ENCODE measurements at regions not wholly inside any gene's neighbourhood (a gene's known extent, or its start where the extent isn't known, plus 50 kb on each side); places are given as distances from the start of the nearest gene placed in this dataset.

- Mint-ChIP-seq H3K4me1 (ENCODE audit: low read depth, unreplicated experiment) (no peaks in the 10 kb centered on the region), H3K27me3 (ENCODE audit: insufficient read depth, unreplicated experiment) (no peaks in the 10 kb centered on the region), H3K4me3 (ENCODE audit: unreplicated experiment) (no peak overlapping the region), H3K27ac (ENCODE audit: unreplicated experiment) (no peak overlapping the region), H3K9me3 (ENCODE audit: unreplicated experiment) (no peaks in the 10 kb centered on the region), H3K36me3 (ENCODE audit: insufficient read depth, unreplicated experiment) (no peaks in the 10 kb centered on the region)
- ChIA-PET CTCF (no interaction called here), POLR2A (no interaction called here)
- no peaks in the 10 kb centered on the region for H3K9me3 ChIP-seq
- peak in 1 of 2 experiments; percentile 23 for DNase-seq
- H3K4me3 ChIP-seq (ENCODE audit: low read depth, low read length) = no peak overlapping the region
- intact Hi-C loops (cut with micrococcal nuclease; ENCODE audit: unreplicated experiment) = no loop called here
- H3K36me3 ChIP-seq (ENCODE audit: control insufficient read depth, insufficient read depth, low read length) = no peaks in the 10 kb centered on the region
- no peaks in the 10 kb centered on the region for H3K4me1 ChIP-seq
- TF ChIP-seq CTCF (IDR thresholded peaks at IDR 0.05; ENCODE audit: insufficient read depth in 1 of 2, low read depth in 1 of 2, low read length in 1 of 2, severe bottlenecking in 1 of 2, unreplicated experiment in 1 of 2) = no peak
- H3K27me3 ChIP-seq (replicated peaks; ENCODE audit: control insufficient read depth, insufficient read depth, low read length) = no peaks in the 10 kb centered on the region
- no TSS peak for BruUV-seq (replicated peaks)
Measured at GRCh38 chr2:128498086-128498485, 179.4 kb upstream of the HS6ST1 start.

DNA sequence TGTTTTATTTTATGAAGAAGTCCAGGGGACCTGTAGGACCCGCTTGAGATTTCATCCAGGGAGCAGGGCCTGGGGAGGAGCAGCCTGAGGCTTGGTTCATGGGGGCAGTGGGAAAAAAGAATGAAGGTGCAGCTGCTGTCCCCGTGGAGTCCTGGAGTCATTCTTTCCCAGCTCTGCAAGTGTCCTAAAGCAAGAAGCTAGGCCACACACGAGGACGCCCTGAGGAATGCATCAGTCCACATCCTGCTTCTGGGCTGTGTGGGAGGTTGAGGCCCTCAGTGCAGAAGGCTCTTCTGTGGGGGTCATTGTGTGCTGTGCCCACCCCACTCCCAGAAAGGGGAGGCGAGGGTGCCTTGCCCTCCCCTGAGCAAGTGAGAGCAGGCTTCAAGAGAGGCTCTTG, 179.9 kb upstream of the HS6ST1 start:
- TF ChIP-seq CTCF (IDR thresholded peaks at IDR 0.05; ENCODE audit: insufficient read depth in 1 of 2, low read depth in 1 of 2, low read length in 1 of 2, severe bottlenecking in 1 of 2, unreplicated experiment in 1 of 2) = no peak
- H3K36me3 ChIP-seq (ENCODE audit: control insufficient read depth, insufficient read depth, low read length) = no peaks in the 10 kb centered on the region
- no peaks in the 10 kb centered on the region for H3K9me3 ChIP-seq
- DNase-seq = peak in 1 of 2 experiments; percentile 17
- BruUV-seq (replicated peaks) = no TSS peak
- H3K4me1 ChIP-seq = no peaks in the 10 kb centered on the region
- ChIA-PET POLR2A (no interaction called here), CTCF (no interaction called here)
- Mint-ChIP-seq H3K27ac (ENCODE audit: unreplicated experiment) (no peak overlapping the region), H3K36me3 (ENCODE audit: insufficient read depth, unreplicated experiment) (no peaks in the 10 kb centered on the region), H3K4me3 (ENCODE audit: unreplicated experiment) (no peak overlapping the region), H3K4me1 (ENCODE audit: low read depth, unreplicated experiment) (no peaks in the 10 kb centered on the region), H3K27me3 (ENCODE audit: insufficient read depth, unreplicated experiment) (no peaks in the 10 kb centered on the region), H3K9me3 (ENCODE audit: unreplicated experiment) (no peaks in the 10 kb centered on the region)
- intact Hi-C loops (cut with micrococcal nuclease; ENCODE audit: unreplicated experiment) = no loop called here
- no peak overlapping the region for H3K4me3 ChIP-seq (ENCODE audit: low read depth, low read length)
- no peaks in the 10 kb centered on the region for H3K27me3 ChIP-seq (replicated peaks; ENCODE audit: control insufficient read depth, insufficient read depth, low read length)

GRCh38 chr2:128499367-128500137, 180.9 kb upstream of the HS6ST1 start:
- H3K27me3 Mint-ChIP-seq (ENCODE audit: insufficient read depth, unreplicated experiment) = no peaks in the 10 kb centered on the region
- BruUV-seq (replicated peaks) = no TSS peak
- no peaks in the 10 kb centered on the region for H3K36me3 ChIP-seq (ENCODE audit: control insufficient read depth, insufficient read depth, low read length)
- no peaks in the 10 kb centered on the region for H3K4me1 Mint-ChIP-seq (ENCODE audit: low read depth, unreplicated experiment)
- H3K4me3 ChIP-seq (ENCODE audit: low read depth, low read length) = no peak overlapping the region
- H3K9me3 ChIP-seq = no peaks in the 10 kb centered on the region
- H3K9me3 Mint-ChIP-seq (ENCODE audit: unreplicated experiment) = no peaks in the 10 kb centered on the region
- POLR2A ChIA-PET = no interaction called here
- DNase-seq = no peak
- no peaks in the 10 kb centered on the region for H3K4me1 ChIP-seq
- CTCF ChIA-PET = no interaction called here
- TF ChIP-seq CTCF (IDR thresholded peaks at IDR 0.05; ENCODE audit: insufficient read depth in 1 of 2, low read depth in 1 of 2, low read length in 1 of 2, severe bottlenecking in 1 of 2, unreplicated experiment in 1 of 2) = no peak
- H3K4me3 Mint-ChIP-seq (ENCODE audit: unreplicated experiment) = no peak overlapping the region
- no peak overlapping the region for H3K27ac Mint-ChIP-seq (ENCODE audit: unreplicated experiment)
- no peaks in the 10 kb centered on the region for H3K36me3 Mint-ChIP-seq (ENCODE audit: insufficient read depth, unreplicated experiment)
- intact Hi-C loops (cut with micrococcal nuclease; ENCODE audit: unreplicated experiment) = no loop called here
- H3K27me3 ChIP-seq (replicated peaks; ENCODE audit: control insufficient read depth, insufficient read depth, low read length) = no peaks in the 10 kb centered on the region

Measured in Caco-2 (cell line).